ENCODE measurements at regions not wholly inside any gene's neighbourhood (a gene's known extent, or its start where the extent isn't known, plus 50 kb on each side); places are given as distances from the start of the nearest gene placed in this dataset.
A peak's percentile ranks its signal among the peaks of the same experiment; 100 is the strongest.

- Histone ChIP-seq H3K36me3 (ENCODE audit: low read depth) (no peaks in the 10 kb centered on the region), H3K9me3 (ENCODE audit: low read depth) (no peaks in the 10 kb centered on the region), H3K9ac (no peak overlapping the region), H3K27ac (no peak overlapping the region), H3K9me2 (ENCODE audit: insufficient read depth) (no peaks in the 10 kb centered on the region), H3K27me3 (replicated peaks; ENCODE audit: insufficient read depth) (no peaks in the 10 kb centered on the region), H3K4me2 (ENCODE audit: unreplicated experiment) (no peak overlapping the region), H3F3A (ENCODE audit: insufficient read depth) (no peaks in the 10 kb centered on the region), H4K20me1 (ENCODE audit: insufficient read depth) (no peaks in the 10 kb centered on the region), H2AFZ (no peak overlapping the region), H3K4me1 (ENCODE audit: insufficient read depth) (no peaks in the 10 kb centered on the region), H3K79me2 (ENCODE audit: insufficient read depth) (no peaks in the 10 kb centered on the region), H3K4me3 (no peak overlapping the region)
- TF ChIP-seq EZH2 (IDR thresholded peaks at IDR 0.05; ENCODE audit: insufficient read depth, poor library complexity, severe bottlenecking) = no peak
- no peak for TF ChIP-seq EZH2phosphoT487 (IDR thresholded peaks at IDR 0.05; ENCODE audit: insufficient read depth, low read depth)
- in situ Hi-C loops (cut with MboI) = no loop called here
- no peak for DNase-seq
- 0 to 2% methylated on average over 2 of the region's 2 CpGs for WGBS, 2 experiments (ENCODE audit: low coverage in 1 of 2, low lambda C conversion rate in 2 of 2, missing lambda C conversion rate in 2 of 2)
Measured at GRCh38 chrX:125622899-125623298, 303.2 kb downstream of the TEX13C start.

DNA sequence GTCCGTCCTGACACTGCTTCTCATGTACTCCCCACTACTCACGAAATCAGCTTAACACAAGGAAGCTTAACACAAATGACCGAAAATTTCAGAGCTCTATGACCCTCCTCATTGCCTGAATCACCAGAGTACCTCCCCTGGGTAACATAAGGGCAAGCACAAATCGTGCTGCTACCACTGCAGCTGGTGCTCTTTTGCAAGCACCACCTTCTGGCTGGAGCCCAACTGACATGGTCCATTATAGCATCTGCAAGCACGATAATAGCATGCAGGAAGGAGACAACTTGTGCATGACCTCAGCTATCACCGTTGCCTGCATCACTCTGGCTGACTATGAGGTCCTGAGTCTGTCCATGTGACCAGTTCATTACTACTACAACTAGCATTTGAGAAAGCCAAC is 308.0 kb downstream of the TEX13C start:
- Histone ChIP-seq H3F3A (ENCODE audit: insufficient read depth) (no peaks in the 10 kb centered on the region), H4K20me1 (ENCODE audit: insufficient read depth) (no peaks in the 10 kb centered on the region), H3K4me3 (no peak overlapping the region), H2AFZ (no peak overlapping the region), H3K27me3 (replicated peaks; ENCODE audit: insufficient read depth) (no peaks in the 10 kb centered on the region), H3K36me3 (ENCODE audit: low read depth) (no peaks in the 10 kb centered on the region), H3K9me2 (ENCODE audit: insufficient read depth) (no peaks in the 10 kb centered on the region), H3K4me2 (ENCODE audit: unreplicated experiment) (no peak overlapping the region), H3K27ac (no peak overlapping the region), H3K79me2 (ENCODE audit: insufficient read depth) (no peaks in the 10 kb centered on the region), H3K9me3 (ENCODE audit: low read depth) (no peaks in the 10 kb centered on the region), H3K9ac (no peak overlapping the region), H3K4me1 (ENCODE audit: insufficient read depth) (no peaks in the 10 kb centered on the region)
- in situ Hi-C loops (cut with MboI) = no loop called here
- no peak for DNase-seq
- 7 to 8% methylated on average over 4 of the region's 6 CpGs for WGBS, 2 experiments (ENCODE audit: low coverage in 1 of 2, low lambda C conversion rate in 2 of 2, missing lambda C conversion rate in 2 of 2)
- TF ChIP-seq EZH2 (IDR thresholded peaks at IDR 0.05; ENCODE audit: insufficient read depth, poor library complexity, severe bottlenecking) (no peak), EZH2phosphoT487 (IDR thresholded peaks at IDR 0.05; ENCODE audit: insufficient read depth, low read depth) (no peak)

DNA sequence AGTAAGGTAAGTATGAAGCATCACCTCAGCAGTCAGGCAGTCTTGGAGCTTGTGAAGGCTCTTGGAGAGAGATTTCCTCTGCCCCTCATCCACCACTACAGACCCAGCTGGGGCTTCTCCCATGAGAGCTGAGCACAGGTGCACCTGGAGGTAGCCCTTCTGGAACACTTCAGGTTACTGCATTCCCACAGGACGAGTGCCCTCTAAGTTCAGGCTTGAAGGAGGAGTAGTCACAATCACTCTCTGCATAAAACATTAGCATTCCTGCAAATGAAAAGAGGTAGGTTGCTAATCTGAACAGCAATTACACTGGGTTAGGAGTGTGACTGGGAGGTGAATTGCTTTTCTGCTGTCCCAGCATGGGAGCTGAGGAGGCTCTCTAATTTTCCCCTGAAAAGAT is 308.8 kb downstream of the TEX13C start:
- WGBS, 2 experiments (ENCODE audit: low coverage in 1 of 2, low lambda C conversion rate in 2 of 2, missing lambda C conversion rate in 2 of 2) = 0% methylated on average over 1 of the region's 1 CpG
- Histone ChIP-seq H3K9me2 (ENCODE audit: insufficient read depth) (no peaks in the 10 kb centered on the region), H4K20me1 (ENCODE audit: insufficient read depth) (no peaks in the 10 kb centered on the region), H3K27ac (no peak overlapping the region), H3K4me3 (no peak overlapping the region), H3K9me3 (ENCODE audit: low read depth) (no peaks in the 10 kb centered on the region), H3K4me2 (ENCODE audit: unreplicated experiment) (no peak overlapping the region), H3K4me1 (ENCODE audit: insufficient read depth) (no peaks in the 10 kb centered on the region), H3K36me3 (ENCODE audit: low read depth) (no peaks in the 10 kb centered on the region), H2AFZ (no peak overlapping the region), H3K79me2 (ENCODE audit: insufficient read depth) (no peaks in the 10 kb centered on the region), H3K9ac (no peak overlapping the region), H3K27me3 (replicated peaks; ENCODE audit: insufficient read depth) (no peaks in the 10 kb centered on the region), H3F3A (ENCODE audit: insufficient read depth) (no peaks in the 10 kb centered on the region)
- DNase-seq = no peak
- in situ Hi-C loops (cut with MboI) = no loop called here
- TF ChIP-seq EZH2 (IDR thresholded peaks at IDR 0.05; ENCODE audit: insufficient read depth, poor library complexity, severe bottlenecking) (no peak), EZH2phosphoT487 (IDR thresholded peaks at IDR 0.05; ENCODE audit: insufficient read depth, low read depth) (no peak)

GRCh38 chrX:125641405-125641804 is 321.7 kb downstream of the TEX13C start:
- Histone ChIP-seq H3K27ac (no peak overlapping the region), H2AFZ (no peak overlapping the region), H3K36me3 (ENCODE audit: low read depth) (no peaks in the 10 kb centered on the region), H4K20me1 (ENCODE audit: insufficient read depth) (no peaks in the 10 kb centered on the region), H3K9me2 (ENCODE audit: insufficient read depth) (no peaks in the 10 kb centered on the region), H3K4me1 (ENCODE audit: insufficient read depth) (no peaks in the 10 kb centered on the region), H3K4me3 (no peak overlapping the region), H3K9me3 (ENCODE audit: low read depth) (no peaks in the 10 kb centered on the region), H3K9ac (no peak overlapping the region), H3K27me3 (replicated peaks; ENCODE audit: insufficient read depth) (no peaks in the 10 kb centered on the region), H3F3A (ENCODE audit: insufficient read depth) (no peaks in the 10 kb centered on the region), H3K4me2 (ENCODE audit: unreplicated experiment) (no peak overlapping the region), H3K79me2 (ENCODE audit: insufficient read depth) (no peaks in the 10 kb centered on the region)
- 0% methylated on average over 1 of the region's 1 CpG for WGBS, 2 experiments (ENCODE audit: low coverage in 1 of 2, low lambda C conversion rate in 2 of 2, missing lambda C conversion rate in 2 of 2)
- TF ChIP-seq EZH2phosphoT487 (IDR thresholded peaks at IDR 0.05; ENCODE audit: insufficient read depth, low read depth) (no peak), EZH2 (IDR thresholded peaks at IDR 0.05; ENCODE audit: insufficient read depth, poor library complexity, severe bottlenecking) (no peak)
- DNase-seq = no peak
- in situ Hi-C loops (cut with MboI) = no loop called here

GRCh38 chrX:125646195-125646594 is 326.5 kb downstream of the TEX13C start:
- DNase-seq = peak; percentile 0
- in situ Hi-C loops (cut with MboI) = no loop called here
- Histone ChIP-seq H3F3A (ENCODE audit: insufficient read depth) (no peaks in the 10 kb centered on the region), H2AFZ (no peak overlapping the region), H3K9me2 (ENCODE audit: insufficient read depth) (no peaks in the 10 kb centered on the region), H3K27ac (no peak overlapping the region), H3K36me3 (ENCODE audit: low read depth) (no peaks in the 10 kb centered on the region), H3K4me2 (ENCODE audit: unreplicated experiment) (no peak overlapping the region), H3K9ac (no peak overlapping the region), H3K27me3 (replicated peaks; ENCODE audit: insufficient read depth) (no peaks in the 10 kb centered on the region), H3K9me3 (ENCODE audit: low read depth) (no peaks in the 10 kb centered on the region), H4K20me1 (ENCODE audit: insufficient read depth) (no peaks in the 10 kb centered on the region), H3K4me3 (no peak overlapping the region), H3K79me2 (ENCODE audit: insufficient read depth) (no peaks in the 10 kb centered on the region), H3K4me1 (ENCODE audit: insufficient read depth) (no peaks in the 10 kb centered on the region)
- no peak for TF ChIP-seq EZH2phosphoT487 (IDR thresholded peaks at IDR 0.05; ENCODE audit: insufficient read depth, low read depth)
- TF ChIP-seq EZH2 (IDR thresholded peaks at IDR 0.05; ENCODE audit: insufficient read depth, poor library complexity, severe bottlenecking) = no peak
- WGBS, 2 experiments (ENCODE audit: low coverage in 1 of 2, low lambda C conversion rate in 2 of 2, missing lambda C conversion rate in 2 of 2) = 10 to 38% methylated on average over 2 of the region's 2 CpGs
